ENCODE measurements at regions not wholly inside any gene's neighbourhood (a gene's known extent, or its start where the extent isn't known, plus 50 kb on each side); places are given as distances from the start of the nearest gene placed in this dataset.

DNA sequence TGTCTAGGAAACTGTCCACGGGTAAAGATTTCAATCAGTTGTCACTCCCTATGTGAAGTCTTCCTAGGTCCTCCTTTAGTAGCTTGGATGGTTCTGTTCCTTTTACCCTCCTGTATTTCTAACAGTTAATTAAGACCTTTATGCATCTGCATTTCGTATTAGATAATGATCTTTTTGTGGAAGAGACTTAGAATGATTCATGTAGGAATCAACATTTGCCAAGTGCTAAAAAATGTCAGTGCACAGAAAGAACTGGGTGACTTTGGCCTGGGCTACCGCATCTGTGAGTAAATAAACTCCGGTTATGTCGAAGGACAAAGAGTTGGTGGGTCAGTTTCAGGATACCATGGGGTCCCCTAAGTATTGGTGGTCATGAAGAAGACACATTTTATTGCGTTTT, 918.0 kb downstream of the TFAP2A start:
- no peak overlapping the region for H3K23ac ChIP-seq (ENCODE audit: low read length)
- no peaks in the 10 kb centered on the region for H3K9me3 ChIP-seq (ENCODE audit: insufficient read depth, low read depth, low read length)
- H2AK5ac ChIP-seq (ENCODE audit: low read length), result no peak overlapping the region
- H2BK120ac ChIP-seq (ENCODE audit: insufficient read depth, low read length, poor library complexity), result no peak overlapping the region
- no peak overlapping the region for H3K27ac ChIP-seq (ENCODE audit: low read depth, low read length)
- H4K8ac ChIP-seq (ENCODE audit: low read depth, low read length), result no peak overlapping the region
- no peak overlapping the region for H2BK5ac ChIP-seq (ENCODE audit: low read depth, low read length, poor library complexity)
- H3K36me3 ChIP-seq (ENCODE audit: control insufficient read depth in 1 of 2, insufficient read depth in 2 of 2, low read length in 2 of 2), result no peaks in the 10 kb centered on the region
- H3K14ac ChIP-seq (ENCODE audit: low read length), result no peak overlapping the region
- no peak for DNase-seq
- no peak overlapping the region for H3K9ac ChIP-seq (ENCODE audit: low read length)
- no CpG with 5 or more reads among the region's 6 CpGs for WGBS (ENCODE audit: extremely low coverage, insufficient coverage, insufficient read length)
- H3K4me3 ChIP-seq (ENCODE audit: low read depth, low read length), result no peak overlapping the region
- H3K4me1 ChIP-seq (ENCODE audit: control insufficient read depth in 1 of 2, insufficient read depth in 2 of 2, low read length in 2 of 2), result no peaks in the 10 kb centered on the region
- no peak overlapping the region for H3K4me2 ChIP-seq (ENCODE audit: low read length)
- no peaks in the 10 kb centered on the region for H3K79me2 ChIP-seq (ENCODE audit: control insufficient read depth, insufficient read depth, low read length, poor library complexity)
- H2AFZ ChIP-seq (ENCODE audit: insufficient read depth, low read length, poor library complexity), result no peak overlapping the region
- no peaks in the 10 kb centered on the region for H3K79me1 ChIP-seq (ENCODE audit: low read length)
- H3K27me3 ChIP-seq (ENCODE audit: insufficient read depth, low read length), result no peaks in the 10 kb centered on the region
- no peak overlapping the region for H3K4ac ChIP-seq (ENCODE audit: low read depth, low read length)
- no peak overlapping the region for H2BK12ac ChIP-seq (ENCODE audit: low read length)
- H4K91ac ChIP-seq (ENCODE audit: low read depth, low read length), result no peak overlapping the region
- no peak overlapping the region for H3K18ac ChIP-seq (ENCODE audit: low read length)
- H4K12ac ChIP-seq (ENCODE audit: low read depth, low read length), result no peak overlapping the region

GRCh38 chr6:9494864-9495263, 920.0 kb downstream of the TFAP2A start:
- Histone ChIP-seq H3K79me2 (ENCODE audit: control insufficient read depth, insufficient read depth, low read length, poor library complexity) (no peaks in the 10 kb centered on the region), H4K91ac (ENCODE audit: low read depth, low read length) (no peak overlapping the region)

GRCh38 chr6:9492790-9493189, 922.1 kb downstream of the TFAP2A start:
- Histone ChIP-seq H2AK5ac (ENCODE audit: low read length) (no peak overlapping the region), H3K4me1 (ENCODE audit: control insufficient read depth in 1 of 2, insufficient read depth in 2 of 2, low read length in 2 of 2) (no peaks in the 10 kb centered on the region), H2BK5ac (ENCODE audit: low read depth, low read length, poor library complexity) (no peak overlapping the region), H3K79me1 (ENCODE audit: low read length) (no peaks in the 10 kb centered on the region), H3K4me2 (ENCODE audit: low read length) (no peak overlapping the region), H3K36me3 (ENCODE audit: control insufficient read depth in 1 of 2, insufficient read depth in 2 of 2, low read length in 2 of 2) (no peaks in the 10 kb centered on the region), H3K4ac (ENCODE audit: low read depth, low read length) (no peak overlapping the region), H3K18ac (ENCODE audit: low read length) (no peak overlapping the region), H3K14ac (ENCODE audit: low read length) (no peak overlapping the region), H2AFZ (ENCODE audit: insufficient read depth, low read length, poor library complexity) (no peak overlapping the region), H4K8ac (ENCODE audit: low read depth, low read length) (no peak overlapping the region), H3K27ac (ENCODE audit: low read depth, low read length) (no peak overlapping the region), H2BK120ac (ENCODE audit: insufficient read depth, low read length, poor library complexity) (no peak overlapping the region), H3K9ac (ENCODE audit: low read length) (no peak overlapping the region), H3K79me2 (ENCODE audit: control insufficient read depth, insufficient read depth, low read length, poor library complexity) (no peaks in the 10 kb centered on the region), H3K23ac (ENCODE audit: low read length) (no peak overlapping the region), H4K12ac (ENCODE audit: low read depth, low read length) (no peak overlapping the region), H2BK12ac (ENCODE audit: low read length) (no peak overlapping the region), H3K27me3 (ENCODE audit: insufficient read depth, low read length) (no peaks in the 10 kb centered on the region), H3K4me3 (ENCODE audit: low read depth, low read length) (no peak overlapping the region), H3K9me3 (ENCODE audit: insufficient read depth, low read depth, low read length) (no peaks in the 10 kb centered on the region), H4K91ac (ENCODE audit: low read depth, low read length) (no peak overlapping the region)
- no peak for DNase-seq
- WGBS (ENCODE audit: extremely low coverage, insufficient coverage, insufficient read length), result no CpG with 5 or more reads among the region's 3 CpGs

More at GRCh38 chr6:9494864-9495263, 920.0 kb downstream of the TFAP2A start:
- Histone ChIP-seq H2BK5ac (ENCODE audit: low read depth, low read length, poor library complexity) (no peak overlapping the region), H3K4me2 (ENCODE audit: low read length) (no peak overlapping the region), H2AFZ (ENCODE audit: insufficient read depth, low read length, poor library complexity) (no peak overlapping the region), H3K36me3 (ENCODE audit: control insufficient read depth in 1 of 2, insufficient read depth in 2 of 2, low read length in 2 of 2) (no peaks in the 10 kb centered on the region), H3K23ac (ENCODE audit: low read length) (no peak overlapping the region), H3K14ac (ENCODE audit: low read length) (no peak overlapping the region), H3K4me1 (ENCODE audit: control insufficient read depth in 1 of 2, insufficient read depth in 2 of 2, low read length in 2 of 2) (no peaks in the 10 kb centered on the region), H3K4me3 (ENCODE audit: low read depth, low read length) (no peak overlapping the region), H3K4ac (ENCODE audit: low read depth, low read length) (no peak overlapping the region), H2BK12ac (ENCODE audit: low read length) (no peak overlapping the region), H3K27ac (ENCODE audit: low read depth, low read length) (no peak overlapping the region), H4K12ac (ENCODE audit: low read depth, low read length) (no peak overlapping the region), H3K18ac (ENCODE audit: low read length) (no peak overlapping the region), H3K9ac (ENCODE audit: low read length) (no peak overlapping the region), H2BK120ac (ENCODE audit: insufficient read depth, low read length, poor library complexity) (no peak overlapping the region), H4K8ac (ENCODE audit: low read depth, low read length) (no peak overlapping the region), H3K9me3 (ENCODE audit: insufficient read depth, low read depth, low read length) (no peaks in the 10 kb centered on the region), H3K79me1 (ENCODE audit: low read length) (no peaks in the 10 kb centered on the region), H3K27me3 (ENCODE audit: insufficient read depth, low read length) (no peaks in the 10 kb centered on the region), H2AK5ac (ENCODE audit: low read length) (no peak overlapping the region)
- no CpG with 5 or more reads among the region's 1 CpG for WGBS (ENCODE audit: extremely low coverage, insufficient coverage, insufficient read length)
- DNase-seq, result no peak

DNA sequence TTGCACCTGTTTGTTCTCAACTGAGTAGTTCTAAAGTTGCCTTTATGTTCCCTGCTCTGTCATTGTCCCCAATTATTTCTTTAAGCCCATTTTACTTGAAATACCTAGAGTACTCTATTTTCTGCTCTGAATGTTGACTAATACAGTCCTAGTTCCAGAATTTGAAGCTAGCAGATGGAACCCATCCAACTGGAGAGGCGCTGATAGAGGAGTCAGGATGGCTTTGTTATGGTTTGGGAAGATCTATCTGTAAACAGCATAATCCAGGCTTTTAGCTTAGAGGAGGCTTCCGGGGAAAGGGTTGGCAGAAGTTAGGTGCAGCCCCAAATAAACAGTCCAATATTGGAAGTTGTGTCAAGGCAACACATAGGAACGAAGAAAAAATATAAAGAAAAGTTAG, 927.7 kb downstream of the TFAP2A start:
- Histone ChIP-seq H3K79me2 (ENCODE audit: control insufficient read depth, insufficient read depth, low read length, poor library complexity) (no peaks in the 10 kb centered on the region), H3K4me3 (ENCODE audit: low read depth, low read length) (no peak overlapping the region), H2BK120ac (ENCODE audit: insufficient read depth, low read length, poor library complexity) (no peak overlapping the region), H3K18ac (ENCODE audit: low read length) (no peak overlapping the region), H3K4me2 (ENCODE audit: low read length) (no peak overlapping the region), H3K36me3 (ENCODE audit: control insufficient read depth in 1 of 2, insufficient read depth in 2 of 2, low read length in 2 of 2) (no peaks in the 10 kb centered on the region), H3K9ac (ENCODE audit: low read length) (no peak overlapping the region), H4K8ac (ENCODE audit: low read depth, low read length) (no peak overlapping the region), H3K79me1 (ENCODE audit: low read length) (no peaks in the 10 kb centered on the region), H4K91ac (ENCODE audit: low read depth, low read length) (no peak overlapping the region), H4K12ac (ENCODE audit: low read depth, low read length) (no peak overlapping the region), H3K23ac (ENCODE audit: low read length) (no peak overlapping the region), H3K27ac (ENCODE audit: low read depth, low read length) (no peak overlapping the region), H2BK12ac (ENCODE audit: low read length) (no peak overlapping the region), H3K9me3 (ENCODE audit: insufficient read depth, low read depth, low read length) (no peaks in the 10 kb centered on the region), H3K4ac (ENCODE audit: low read depth, low read length) (no peak overlapping the region), H3K14ac (ENCODE audit: low read length) (no peak overlapping the region), H3K4me1 (ENCODE audit: control insufficient read depth in 1 of 2, insufficient read depth in 2 of 2, low read length in 2 of 2) (peaks cover 0 to 2% of the 10 kb centered on the region in 2 experiments), H2AK5ac (ENCODE audit: low read length) (no peak overlapping the region), H2AFZ (ENCODE audit: insufficient read depth, low read length, poor library complexity) (no peak overlapping the region), H2BK5ac (ENCODE audit: low read depth, low read length, poor library complexity) (no peak overlapping the region), H3K27me3 (ENCODE audit: insufficient read depth, low read length) (no peaks in the 10 kb centered on the region)
- DNase-seq, result no peak
- no CpG with 5 or more reads among the region's 3 CpGs for WGBS (ENCODE audit: extremely low coverage, insufficient coverage, insufficient read length)
